ENCODE measurements at regions not wholly inside any gene's neighbourhood (a gene's known extent, or its start where the extent isn't known, plus 50 kb on each side); places are given as distances from the start of the nearest gene placed in this dataset.
"Not testable (repeated sequence)": the region's sequence is repeated elsewhere in the genome, so short reads cannot be mapped to it uniquely, and the experiment has no call there.

- DNase-seq (ENCODE audit: low read depth in 1 of 2, low spot score in 2 of 2): no peak
- no peaks in the 10 kb centered on the region for H3K9me3 ChIP-seq (replicated peaks)
- H3K27ac ChIP-seq: no peak overlapping the region
- H3K36me3 ChIP-seq: no peaks in the 10 kb centered on the region
- H3K27me3 ChIP-seq (replicated peaks): peaks cover 2% of the 10 kb centered on the region; the same call in 1 of the 2 replicates
- H3K4me3 ChIP-seq: no peak overlapping the region
- no peaks in the 10 kb centered on the region; the same call in 1 of the 2 replicates for H3K4me1 ChIP-seq (replicated peaks)
Measured at GRCh38 chr5:87022415-87022814, 245.3 kb upstream of the RASA1 start.

- H3K36me3 ChIP-seq: no peaks in the 10 kb centered on the region
- H3K4me3 ChIP-seq: no peak overlapping the region
- H3K9me3 ChIP-seq (replicated peaks): no peaks in the 10 kb centered on the region
- H3K27ac ChIP-seq: no peak overlapping the region
- H3K4me1 ChIP-seq (replicated peaks): no peaks in the 10 kb centered on the region
- DNase-seq (ENCODE audit: low read depth in 1 of 2, low spot score in 2 of 2): no peak
- peaks cover 11% of the 10 kb centered on the region; the same call in 1 of the 2 replicates for H3K27me3 ChIP-seq (replicated peaks)
Measured at GRCh38 chr5:87027570-87027969, 240.1 kb upstream of the RASA1 start.

GRCh38 chr5:87029951-87030350, 237.7 kb upstream of the RASA1 start:
- Histone ChIP-seq H3K4me1 (replicated peaks) (no peaks in the 10 kb centered on the region), H3K27me3 (replicated peaks) (peaks cover 11% of the 10 kb centered on the region; the same call in 1 of the 2 replicates), H3K36me3 (no peaks in the 10 kb centered on the region), H3K9me3 (replicated peaks) (no peaks in the 10 kb centered on the region), H3K27ac (no peak overlapping the region), H3K4me3 (no peak overlapping the region)
- no peak for DNase-seq (ENCODE audit: low read depth in 1 of 2, low spot score in 2 of 2)

- Histone ChIP-seq H3K27ac (no peak overlapping the region), H3K4me3 (no peak overlapping the region), H3K36me3 (no peaks in the 10 kb centered on the region), H3K9me3 (replicated peaks) (no peaks in the 10 kb centered on the region), H3K27me3 (replicated peaks) (peaks cover 11% of the 10 kb centered on the region; the same call in 1 of the 2 replicates), H3K4me1 (replicated peaks) (no peaks in the 10 kb centered on the region)
- no peak for DNase-seq (ENCODE audit: low read depth in 1 of 2, low spot score in 2 of 2)
Measured at GRCh38 chr5:87030699-87031098, 237.0 kb upstream of the RASA1 start.

GRCh38 chr5:87034557-87034956, 233.1 kb upstream of the RASA1 start:
- Histone ChIP-seq H3K4me3 (no peak overlapping the region), H3K9me3 (replicated peaks) (no peaks in the 10 kb centered on the region), H3K36me3 (no peaks in the 10 kb centered on the region), H3K27ac (no peak overlapping the region), H3K27me3 (replicated peaks) (no peaks in the 10 kb centered on the region; the same call in 1 of the 2 replicates), H3K4me1 (replicated peaks) (no peaks in the 10 kb centered on the region)
- DNase-seq (ENCODE audit: low read depth in 1 of 2, low spot score in 2 of 2): no peak

- Histone ChIP-seq H3K9me3 (replicated peaks) (no peaks in the 10 kb centered on the region), H3K36me3 (no peaks in the 10 kb centered on the region), H3K27ac (no peak overlapping the region), H3K4me1 (replicated peaks) (no peaks in the 10 kb centered on the region), H3K4me3 (no peak overlapping the region), H3K27me3 (replicated peaks) (0 out of 2 replicates have a peak, but pooled peaks cover 8% of the 10 kb centered on the region)
- no peak for DNase-seq (ENCODE audit: low read depth in 1 of 2, low spot score in 2 of 2)
Measured at GRCh38 chr5:87042554-87042953, 225.1 kb upstream of the RASA1 start.

GRCh38 chr5:87048156-87048555, 219.5 kb upstream of the RASA1 start:
- Histone ChIP-seq H3K27me3 (replicated peaks) (0 out of 2 replicates have a peak, but pooled peaks cover 8% of the 10 kb centered on the region), H3K9me3 (replicated peaks) (no peaks in the 10 kb centered on the region), H3K27ac (no peak overlapping the region), H3K4me3 (no peak overlapping the region), H3K36me3 (no peaks in the 10 kb centered on the region), H3K4me1 (replicated peaks) (no peaks in the 10 kb centered on the region)
- DNase-seq (ENCODE audit: low read depth in 1 of 2, low spot score in 2 of 2): no peak

- H3K27me3 ChIP-seq (replicated peaks); H3K27ac ChIP-seq; H3K4me1 ChIP-seq (replicated peaks): not testable (repeated sequence)
Measured at GRCh38 chr5:87049012-87049411, 218.7 kb upstream of the RASA1 start.

GRCh38 chr5:87051502-87052113, 216.1 kb upstream of the RASA1 start:
- no peaks in the 10 kb centered on the region for H3K36me3 ChIP-seq
- no peaks in the 10 kb centered on the region for H3K4me1 ChIP-seq (replicated peaks)
- no peaks in the 10 kb centered on the region for H3K9me3 ChIP-seq (replicated peaks)
- DNase-seq (ENCODE audit: low read depth in 1 of 2, low spot score in 2 of 2): no peak
- no peaks in the 10 kb centered on the region for H3K27me3 ChIP-seq (replicated peaks)
- H3K27ac ChIP-seq: no peak overlapping the region
- no peak overlapping the region for H3K4me3 ChIP-seq

More at GRCh38 chr5:87049012-87049411, 218.7 kb upstream of the RASA1 start:
- H3K9me3 ChIP-seq (replicated peaks); H3K4me3 ChIP-seq; H3K36me3 ChIP-seq; DNase-seq (ENCODE audit: low read depth in 1 of 2, low spot score in 2 of 2): not testable (repeated sequence)

GRCh38 chr5:87053146-87053545, 214.5 kb upstream of the RASA1 start:
- Histone ChIP-seq H3K36me3 (no peaks in the 10 kb centered on the region), H3K27ac (no peak overlapping the region), H3K27me3 (replicated peaks) (no peaks in the 10 kb centered on the region), H3K4me1 (replicated peaks) (no peaks in the 10 kb centered on the region), H3K4me3 (no peak overlapping the region), H3K9me3 (replicated peaks) (no peaks in the 10 kb centered on the region)
- no peak for DNase-seq (ENCODE audit: low read depth in 1 of 2, low spot score in 2 of 2)

GRCh38 chr5:87054821-87055220, 212.9 kb upstream of the RASA1 start:
- Histone ChIP-seq H3K4me3 (no peak overlapping the region), H3K27me3 (replicated peaks) (no peaks in the 10 kb centered on the region), H3K27ac (no peak overlapping the region), H3K36me3 (no peaks in the 10 kb centered on the region), H3K9me3 (replicated peaks) (no peaks in the 10 kb centered on the region), H3K4me1 (replicated peaks) (no peaks in the 10 kb centered on the region)
- no peak for DNase-seq (ENCODE audit: low read depth in 1 of 2, low spot score in 2 of 2)

- Histone ChIP-seq H3K36me3 (no peaks in the 10 kb centered on the region), H3K4me1 (replicated peaks) (no peaks in the 10 kb centered on the region), H3K27me3 (replicated peaks) (no peaks in the 10 kb centered on the region), H3K27ac (no peak overlapping the region), H3K9me3 (replicated peaks) (no peaks in the 10 kb centered on the region), H3K4me3 (no peak overlapping the region)
- no peak for DNase-seq (ENCODE audit: low read depth in 1 of 2, low spot score in 2 of 2)
Measured at GRCh38 chr5:87061046-87061445, 206.6 kb upstream of the RASA1 start.

GRCh38 chr5:87069311-87069710, 198.4 kb upstream of the RASA1 start:
- Histone ChIP-seq H3K27me3 (replicated peaks) (no peaks in the 10 kb centered on the region), H3K27ac (no peak overlapping the region), H3K4me1 (replicated peaks) (no peaks in the 10 kb centered on the region), H3K4me3 (no peak overlapping the region), H3K36me3 (no peaks in the 10 kb centered on the region), H3K9me3 (replicated peaks) (no peaks in the 10 kb centered on the region)
- no peak for DNase-seq (ENCODE audit: low read depth in 1 of 2, low spot score in 2 of 2)

- H3K36me3 ChIP-seq: no peaks in the 10 kb centered on the region
- no peak overlapping the region for H3K4me3 ChIP-seq
- DNase-seq (ENCODE audit: low read depth in 1 of 2, low spot score in 2 of 2): peak; percentile 48
- no peaks in the 10 kb centered on the region; the same call in 1 of the 2 replicates for H3K4me1 ChIP-seq (replicated peaks)
- H3K27me3 ChIP-seq (replicated peaks): no peaks in the 10 kb centered on the region
- no peak overlapping the region for H3K27ac ChIP-seq
- no peaks in the 10 kb centered on the region for H3K9me3 ChIP-seq (replicated peaks)
Measured at GRCh38 chr5:87069974-87070608, 197.6 kb upstream of the RASA1 start.

Measured in SJSA1 (cell line).